OCI-LY3 (cell line): ENCODE measurements at regions not wholly inside any gene's neighbourhood (a gene's known extent, or its start where the extent isn't known, plus 50 kb on each side); places are given as distances from the start of the nearest gene placed in this dataset.

Experiments used
- CTCF ChIP-seq: fragments of 200-600, 300-600 bp; sonication (generic); IDR thresholded peaks from 2 replicates; pipeline ENCODE4 v1.5.1; 2014; ENCODE audit warnings: antibody characterized with exemption, low read length, low read depth
- EZH2phosphoT487 ChIP-seq: fragments of 200-600 bp; shearing (Covaris generic); IDR thresholded peaks from 2 replicates; pipeline ENCODE4 v1.6.1; 2018; ENCODE audit warnings: antibody characterized with exemption, mixed run types, low read depth

GRCh38 chr11:70527429-70528045 lies 129.2 kb downstream of the CTTN start:
- TF ChIP-seq CTCF, result no peak
- TF ChIP-seq EZH2phosphoT487, result no peak
